ENCODE measurements at regions not wholly inside any gene's neighbourhood (a gene's known extent, or its start where the extent isn't known, plus 50 kb on each side); places are given as distances from the start of the nearest gene placed in this dataset.

- TF ChIP-seq, protein P1, sequence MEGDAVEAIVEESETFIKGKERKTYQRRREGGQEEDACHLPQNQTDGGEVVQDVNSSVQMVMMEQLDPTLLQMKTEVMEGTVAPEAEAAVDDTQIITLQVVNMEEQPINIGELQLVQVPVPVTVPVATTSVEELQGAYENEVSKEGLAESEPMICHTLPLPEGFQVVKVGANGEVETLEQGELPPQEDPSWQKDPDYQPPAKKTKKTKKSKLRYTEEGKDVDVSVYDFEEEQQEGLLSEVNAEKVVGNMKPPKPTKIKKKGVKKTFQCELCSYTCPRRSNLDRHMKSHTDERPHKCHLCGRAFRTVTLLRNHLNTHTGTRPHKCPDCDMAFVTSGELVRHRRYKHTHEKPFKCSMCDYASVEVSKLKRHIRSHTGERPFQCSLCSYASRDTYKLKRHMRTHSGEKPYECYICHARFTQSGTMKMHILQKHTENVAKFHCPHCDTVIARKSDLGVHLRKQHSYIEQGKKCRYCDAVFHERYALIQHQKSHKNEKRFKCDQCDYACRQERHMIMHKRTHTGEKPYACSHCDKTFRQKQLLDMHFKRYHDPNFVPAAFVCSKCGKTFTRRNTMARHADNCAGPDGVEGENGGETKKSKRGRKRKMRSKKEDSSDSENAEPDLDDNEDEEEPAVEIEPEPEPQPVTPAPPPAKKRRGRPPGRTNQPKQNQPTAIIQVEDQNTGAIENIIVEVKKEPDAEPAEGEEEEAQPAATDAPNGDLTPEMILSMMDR (tag by site-specific recombination; IDR thresholded peaks at IDR 0.05), result no peak
- no peak for TF ChIP-seq ZNF37A (tag by site-specific recombination; IDR thresholded peaks at IDR 0.05)
- no peak for TF ChIP-seq ZNF121 (tag by site-specific recombination; IDR thresholded peaks at IDR 0.05)
- TF ChIP-seq ZNF23 (tag by site-specific recombination; IDR thresholded peaks at IDR 0.05; ENCODE audit: borderline replicate concordance), result no peak
- TF ChIP-seq ZNF513 (tag by site-specific recombination; IDR thresholded peaks at IDR 0.05), result no peak
- no peak for TF ChIP-seq ZNF24 (tag by site-specific recombination; IDR thresholded peaks at IDR 0.05)
- no peak for TF ChIP-seq GLI4 (tag by site-specific recombination; IDR thresholded peaks at IDR 0.05)
- TF ChIP-seq, protein P2, sequence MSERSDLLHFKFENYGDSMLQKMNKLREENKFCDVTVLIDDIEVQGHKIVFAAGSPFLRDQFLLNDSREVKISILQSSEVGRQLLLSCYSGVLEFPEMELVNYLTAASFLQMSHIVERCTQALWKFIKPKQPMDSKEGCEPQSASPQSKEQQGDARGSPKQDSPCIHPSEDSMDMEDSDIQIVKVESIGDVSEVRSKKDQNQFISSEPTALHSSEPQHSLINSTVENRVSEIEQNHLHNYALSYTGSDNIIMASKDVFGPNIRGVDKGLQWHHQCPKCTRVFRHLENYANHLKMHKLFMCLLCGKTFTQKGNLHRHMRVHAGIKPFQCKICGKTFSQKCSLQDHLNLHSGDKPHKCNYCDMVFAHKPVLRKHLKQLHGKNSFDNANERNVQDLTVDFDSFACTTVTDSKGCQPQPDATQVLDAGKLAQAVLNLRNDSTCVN (tag by site-specific recombination; optimal IDR thresholded peaks at IDR 0.05), result no peak
- no peak for TF ChIP-seq ZNF394 (tag by site-specific recombination; IDR thresholded peaks at IDR 0.05; ENCODE audit: borderline replicate concordance)
- no peak for TF ChIP-seq ZNF138 (tag by site-specific recombination; IDR thresholded peaks at IDR 0.05; ENCODE audit: borderline replicate concordance)
- TF ChIP-seq, protein P3, sequence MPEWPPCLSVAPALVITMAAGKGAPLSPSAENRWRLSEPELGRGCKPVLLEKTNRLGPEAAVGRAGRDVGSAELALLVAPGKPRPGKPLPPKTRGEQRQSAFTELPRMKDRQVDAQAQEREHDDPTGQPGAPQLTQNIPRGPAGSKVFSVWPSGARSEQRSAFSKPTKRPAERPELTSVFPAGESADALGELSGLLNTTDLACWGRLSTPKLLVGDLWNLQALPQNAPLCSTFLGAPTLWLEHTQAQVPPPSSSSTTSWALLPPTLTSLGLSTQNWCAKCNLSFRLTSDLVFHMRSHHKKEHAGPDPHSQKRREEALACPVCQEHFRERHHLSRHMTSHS (tag by site-specific recombination; IDR thresholded peaks at IDR 0.05), result no peak
- no peak for TF ChIP-seq ZNF423 (tag by site-specific recombination; IDR thresholded peaks at IDR 0.05)
- no peak for TF ChIP-seq ZNF223 (tag by site-specific recombination; IDR thresholded peaks at IDR 0.05)
- TF ChIP-seq, protein P4, sequence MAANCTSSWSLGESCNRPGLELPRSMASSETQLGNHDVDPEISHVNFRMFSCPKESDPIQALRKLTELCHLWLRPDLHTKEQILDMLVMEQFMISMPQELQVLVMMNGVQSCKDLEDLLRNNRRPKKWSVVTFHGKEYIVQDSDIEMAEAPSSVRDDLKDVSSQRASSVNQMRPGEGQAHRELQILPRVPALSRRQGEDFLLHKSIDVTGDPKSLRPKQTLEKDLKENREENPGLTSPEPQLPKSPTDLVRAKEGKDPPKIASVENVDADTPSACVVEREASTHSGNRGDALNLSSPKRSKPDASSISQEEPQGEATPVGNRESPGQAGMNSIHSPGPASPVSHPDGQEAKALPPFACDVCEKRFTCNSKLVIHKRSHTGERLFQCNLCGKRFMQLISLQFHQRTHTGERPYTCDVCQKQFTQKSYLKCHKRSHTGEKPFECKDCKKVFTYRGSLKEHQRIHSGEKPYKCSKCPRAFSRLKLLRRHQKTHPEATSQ (tag by site-specific recombination; IDR thresholded peaks at IDR 0.05), result no peak
These were observed 113.1 kb upstream of the GRIK3 start for GRCh38 chr1:37147392-37147831.

Measured in HEK293 (cell line).